ENCODE measurements at regions not wholly inside any gene's neighbourhood (a gene's known extent, or its start where the extent isn't known, plus 50 kb on each side); places are given as distances from the start of the nearest gene placed in this dataset.

- TF ChIP-seq CTCF (IDR thresholded peaks at IDR 0.05; ENCODE audit: borderline replicate concordance, extremely low read depth, low read length, poor library complexity, severe bottlenecking) (no peak), EZH2 (IDR thresholded peaks at IDR 0.05; ENCODE audit: borderline replicate concordance, low read depth, low read length, severe bottlenecking) (no peak)
These were observed 673.4 kb downstream of the MECOM start for GRCh38 chr3:168990134-168990533.
